ENCODE measurements at regions not wholly inside any gene's neighbourhood (a gene's known extent, or its start where the extent isn't known, plus 50 kb on each side); places are given as distances from the start of the nearest gene placed in this dataset.

DNA sequence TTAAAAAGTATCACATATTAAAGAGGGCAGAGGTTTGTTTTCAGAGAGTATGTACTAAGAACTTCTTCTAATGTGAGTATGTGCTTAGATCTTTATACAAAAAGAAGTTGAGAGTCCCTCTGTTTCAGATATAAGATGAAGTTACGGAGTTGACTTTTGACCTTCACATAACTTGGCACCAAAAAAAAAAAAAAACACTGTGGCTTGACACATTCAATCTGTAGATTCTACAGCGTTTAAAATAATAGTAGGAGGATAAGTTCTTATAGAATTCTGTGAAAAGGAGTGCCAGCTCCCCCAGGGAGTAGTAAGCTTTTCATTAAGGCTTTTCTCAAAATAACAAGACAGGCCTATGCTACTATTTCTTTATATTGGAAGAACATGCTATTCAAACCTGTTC, 105.4 kb upstream of the LRP1B start:
- DNase-seq (ENCODE audit: low spot score) = no peak

DNA sequence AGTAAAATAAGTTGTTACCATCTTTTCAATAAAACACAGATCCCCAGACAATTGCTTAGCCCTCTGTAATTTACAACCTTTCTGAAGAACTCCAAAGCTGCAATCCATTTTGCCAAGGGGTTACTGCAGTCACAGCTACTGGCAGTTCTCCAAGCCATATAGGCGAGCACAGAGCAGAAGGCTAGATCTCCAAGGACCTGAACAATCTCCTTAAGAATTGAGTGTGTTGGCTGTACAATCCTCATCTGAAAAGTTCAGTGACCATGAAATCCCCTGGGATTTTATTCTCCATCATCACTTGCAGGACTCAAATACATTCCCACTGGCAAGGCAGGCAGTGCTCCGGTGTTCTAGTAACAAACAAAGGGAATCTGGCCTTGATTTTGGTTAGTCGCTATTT, 103.9 kb upstream of the LRP1B start:
- no peak for DNase-seq (ENCODE audit: low spot score)

DNA sequence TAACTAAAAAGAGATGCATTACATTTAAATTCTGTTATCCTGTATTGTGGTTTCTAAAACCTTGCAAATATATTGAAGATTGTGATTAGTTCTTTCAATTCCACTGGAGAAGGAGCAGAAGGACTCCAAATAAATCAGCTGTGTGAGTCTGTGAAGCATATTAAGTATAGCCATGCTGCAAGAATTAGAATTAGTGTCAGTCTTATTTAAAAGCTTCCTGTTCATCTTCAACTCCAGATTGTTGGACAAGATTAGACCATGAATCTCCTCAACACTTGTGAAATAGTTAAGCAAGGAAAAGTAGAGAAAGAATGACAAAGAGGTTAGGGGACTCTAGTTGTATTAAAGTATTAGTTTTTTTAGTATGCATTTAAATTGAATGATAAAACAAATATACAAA, 92.5 kb upstream of the LRP1B start:
- no peak for DNase-seq (ENCODE audit: low spot score)

DNA sequence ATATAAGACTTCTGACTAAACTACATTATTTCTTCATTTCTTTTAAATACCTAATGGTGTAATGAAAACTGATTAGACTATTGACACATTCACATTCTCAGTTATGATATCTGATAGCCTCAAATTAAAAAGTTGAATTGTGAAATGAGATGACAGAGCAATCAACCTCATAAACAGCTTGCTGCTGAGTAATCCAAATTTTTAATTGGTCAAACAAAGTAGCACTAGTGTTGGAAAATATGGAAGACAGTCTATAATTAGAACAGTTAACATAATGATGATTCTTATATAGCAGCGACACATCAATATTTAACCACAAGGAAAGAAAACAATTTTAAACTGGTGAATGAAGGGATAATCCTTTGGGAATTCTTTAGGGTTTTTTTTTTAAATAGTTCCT, 91.9 kb upstream of the LRP1B start:
- DNase-seq (ENCODE audit: low spot score) = no peak

DNA sequence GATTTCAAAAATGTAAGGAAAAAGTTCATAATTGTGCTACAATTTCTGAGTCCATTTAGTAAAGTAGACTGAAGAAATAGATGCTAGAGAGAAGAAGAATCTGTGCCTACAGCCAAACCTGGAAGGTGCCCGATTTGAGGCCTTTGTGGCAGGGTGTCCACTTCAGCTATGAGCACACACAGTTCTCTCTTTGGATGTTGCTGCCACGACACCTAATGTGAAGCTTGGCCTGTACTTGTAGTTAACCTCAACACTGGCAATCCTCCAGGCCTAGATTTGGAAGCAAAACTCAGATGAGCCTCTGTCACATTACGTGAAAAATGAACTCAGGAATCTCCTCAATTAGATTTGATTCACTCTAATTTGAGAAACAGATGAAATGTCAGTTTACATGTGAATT, 90.1 kb upstream of the LRP1B start:
- no peak for DNase-seq (ENCODE audit: low spot score)

DNA sequence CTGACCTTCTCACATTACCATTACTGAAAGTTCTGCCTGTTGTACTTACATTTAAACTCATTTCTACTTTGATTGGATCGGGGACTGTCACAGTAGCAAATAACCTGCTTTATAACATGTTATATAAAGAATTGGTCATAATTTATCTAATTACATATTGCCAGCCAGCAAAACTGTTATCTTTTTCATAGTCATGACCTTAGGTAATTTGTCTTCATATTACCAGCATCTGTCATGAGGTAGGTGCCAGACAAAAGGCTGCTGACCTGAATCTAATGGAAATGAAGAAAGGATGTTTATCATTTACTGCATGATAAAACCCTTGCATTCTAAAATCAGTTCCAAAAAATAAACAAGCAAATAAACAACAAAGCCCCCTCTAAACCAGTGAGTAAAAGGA, 89.4 kb upstream of the LRP1B start:
- DNase-seq (ENCODE audit: low spot score) = no peak

DNA sequence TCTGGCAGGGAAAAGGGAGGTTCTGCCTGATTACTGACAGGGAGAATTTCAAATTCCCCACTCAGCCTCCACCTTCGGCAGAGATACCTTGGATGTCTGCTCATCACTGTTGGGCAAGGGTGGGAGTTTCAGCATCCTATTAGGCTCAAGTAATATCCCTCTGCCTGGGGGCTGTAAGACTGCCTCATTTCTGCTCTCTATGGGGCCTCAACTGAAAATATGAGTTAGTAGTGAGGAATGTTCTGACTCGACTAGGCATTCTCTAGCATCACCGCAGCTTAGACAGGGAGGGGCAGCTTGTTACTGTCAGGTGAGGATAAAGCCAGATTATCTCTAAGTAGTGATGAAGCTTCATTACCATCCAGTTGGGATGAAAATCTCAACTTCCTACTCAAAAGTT, 87.7 kb upstream of the LRP1B start:
- DNase-seq (ENCODE audit: low spot score) = no peak

DNA sequence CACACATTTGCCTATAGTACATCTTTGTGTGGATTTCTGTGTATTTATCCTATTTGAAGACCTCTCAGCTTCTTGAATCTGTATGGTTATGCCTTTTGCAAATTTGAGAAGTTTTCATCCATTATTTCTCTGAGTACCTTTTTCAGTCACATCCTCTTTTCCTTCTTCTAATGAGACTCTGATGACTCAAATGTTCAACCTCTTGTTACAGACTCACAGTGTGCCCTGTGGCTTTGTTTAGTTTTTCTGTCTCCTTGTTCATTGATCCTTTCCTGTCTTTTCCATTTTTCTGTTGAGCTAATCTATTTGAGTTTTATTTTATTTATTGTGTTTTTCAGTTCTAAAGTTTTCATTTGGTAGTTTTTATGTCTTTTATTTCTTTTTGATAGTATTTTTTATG, 87.0 kb upstream of the LRP1B start:
- DNase-seq (ENCODE audit: low spot score) = no peak

DNA sequence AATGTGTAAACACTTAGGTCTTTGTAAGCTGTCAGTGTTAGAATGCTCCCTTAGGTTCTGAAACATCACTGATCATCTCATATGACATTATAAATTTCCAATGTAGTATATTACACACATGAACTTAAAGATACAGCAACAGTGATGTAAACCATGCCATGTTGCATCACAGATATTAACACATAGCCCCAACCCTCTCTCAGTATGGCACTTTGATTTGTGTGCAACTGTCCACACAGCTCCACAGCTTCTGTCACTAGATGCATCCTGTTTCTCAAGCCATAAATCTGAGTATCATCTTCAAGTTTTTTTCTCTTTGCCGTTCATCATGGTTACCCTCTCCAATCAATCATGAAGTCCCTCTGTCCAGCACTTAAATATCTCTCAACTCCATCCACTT, 69.2 kb upstream of the LRP1B start:
- no peak for DNase-seq (ENCODE audit: low spot score)

DNA sequence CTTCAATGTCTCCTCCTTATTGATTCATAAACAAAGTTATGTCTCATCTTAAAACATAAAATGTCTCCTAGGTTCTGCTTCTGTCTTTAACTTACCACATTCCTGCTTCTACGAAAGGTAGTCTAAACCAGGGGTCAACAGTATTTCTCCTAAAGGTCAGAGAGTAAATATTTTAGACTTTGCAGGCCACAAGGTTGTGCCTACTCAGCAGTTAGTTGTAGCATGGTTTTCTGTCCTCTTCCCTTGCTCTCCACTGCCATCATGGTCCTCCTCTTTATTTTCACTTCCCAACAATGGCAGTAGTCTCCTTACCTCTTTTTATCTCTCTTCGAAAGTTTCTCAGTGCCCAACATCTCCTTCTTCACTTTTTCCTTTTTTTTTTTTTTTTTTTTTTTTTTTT, 68.3 kb upstream of the LRP1B start:
- no peak for DNase-seq (ENCODE audit: low spot score)

DNA sequence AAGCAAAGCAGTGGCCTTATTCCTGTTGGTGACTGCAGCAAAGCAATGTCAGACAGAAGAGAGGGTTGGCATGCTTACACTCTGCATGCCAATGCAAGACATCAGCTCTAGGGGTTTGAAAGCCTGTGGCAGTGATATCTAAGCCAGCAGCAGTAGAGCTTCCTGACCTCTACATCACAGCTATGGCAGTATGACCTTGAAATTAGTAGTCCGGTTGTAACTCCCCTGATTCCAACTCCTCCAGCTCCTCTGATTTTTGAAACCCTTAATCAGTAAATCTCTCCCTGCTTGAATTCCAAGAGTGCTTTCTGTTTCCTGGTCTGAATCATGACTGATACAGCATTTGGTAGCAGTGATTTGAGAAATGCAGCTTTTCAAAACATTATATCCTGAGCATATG, 60.0 kb upstream of the LRP1B start:
- DNase-seq (ENCODE audit: low spot score) = no peak

DNA sequence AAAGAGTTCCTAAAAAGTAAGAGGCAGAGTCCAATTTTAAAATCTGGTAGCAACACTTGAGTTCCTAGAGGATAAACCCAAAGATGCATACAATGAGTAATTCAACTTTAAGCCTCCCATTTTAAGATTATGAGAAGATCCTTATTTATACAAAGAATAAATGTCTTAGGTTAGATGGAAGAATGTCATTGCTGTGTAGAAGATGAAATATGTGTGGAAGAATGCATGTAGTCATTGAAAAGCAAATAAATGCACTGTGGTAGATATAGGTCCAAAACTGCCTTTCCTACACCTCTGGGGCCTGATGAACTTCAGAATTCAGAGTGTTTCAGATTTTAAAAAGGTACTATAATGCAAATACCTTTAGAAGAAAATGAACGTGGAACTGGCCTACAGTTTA, 58.7 kb upstream of the LRP1B start:
- no peak for DNase-seq (ENCODE audit: low spot score)

DNA sequence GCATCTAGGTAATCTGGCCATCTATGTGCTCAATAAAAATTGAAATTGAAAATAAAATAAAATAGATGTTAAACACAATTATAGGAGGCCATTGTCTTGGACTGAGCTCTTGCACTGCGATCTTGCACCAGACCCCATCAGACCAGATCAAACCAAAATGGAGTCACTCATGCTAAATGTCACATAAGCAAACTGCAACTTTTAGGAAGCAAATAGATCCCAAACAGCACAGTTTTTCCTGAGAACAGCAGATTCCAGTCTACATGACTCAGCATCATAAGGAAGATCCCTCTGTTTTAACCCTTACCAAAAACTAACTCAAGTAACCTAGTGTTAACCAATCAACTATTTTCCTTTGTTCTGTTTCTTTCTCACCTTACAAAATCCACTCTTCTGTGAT, 57.7 kb upstream of the LRP1B start:
- DNase-seq (ENCODE audit: low spot score) = no peak

DNA sequence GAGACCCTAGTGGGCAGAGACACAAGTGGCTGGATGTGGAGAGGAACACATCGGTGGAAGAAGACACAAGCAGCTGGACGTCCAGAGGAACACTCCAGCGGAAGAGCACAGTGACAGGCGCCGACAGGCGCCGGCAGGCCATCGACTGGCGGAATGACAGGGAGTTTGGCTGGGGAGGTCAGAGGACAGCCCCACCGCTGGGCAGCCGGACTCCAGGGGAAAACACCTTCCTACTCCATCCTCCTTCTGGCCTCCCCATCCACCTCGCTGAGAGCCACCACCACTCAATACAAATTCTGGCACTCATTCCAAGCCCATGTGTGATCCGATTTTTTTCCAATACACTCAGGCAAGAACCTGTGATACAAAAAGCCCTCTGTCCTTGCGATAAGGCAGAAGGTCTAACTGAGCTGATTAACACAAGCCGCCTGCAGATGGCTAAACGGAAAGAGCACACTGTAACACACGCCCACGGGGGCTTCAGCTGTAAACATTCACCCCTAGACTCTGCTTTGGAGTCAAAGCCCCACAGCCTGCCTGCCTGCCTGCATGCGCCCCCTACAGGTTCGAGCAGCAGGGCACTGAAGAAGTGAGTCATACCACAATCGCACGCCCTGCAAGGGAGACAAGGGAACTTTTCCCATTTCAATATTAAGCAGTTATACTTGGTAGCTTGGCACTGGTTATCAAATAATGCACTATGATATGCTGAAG, 50.2 kb upstream of the LRP1B start:
- DNase-seq (ENCODE audit: low spot score) = no peak

Measured in HuH-7.5 (cell line).